Adrenal gland (tissue), 5 donors: ENCODE measurements at regions not wholly inside any gene's neighbourhood (a gene's known extent, or its start where the extent isn't known, plus 50 kb on each side); places are given as distances from the start of the nearest gene placed in this dataset.

Experiments used
- CTCF ChIP-seq, 6 experiments: fragments of 450-650 bp in 4 of 6; fragments of 200-600 bp in 2 of 6; sonication (generic) in 1 of 6; IDR thresholded peaks; 1 replicate in 5 of 6; 2 replicates in 1 of 6; pipeline versions ENCODE4 v1.5.1 to v1.8.0; 2016 to 2021; ENCODE audit warnings: antibody characterized with exemption in 6 of 6, mild to moderate bottlenecking in 2 of 6, moderate library complexity in 1 of 6
- POLR2A ChIP-seq, 2 donors: fragments of 450-650 bp; IDR thresholded peaks; one replicate each; pipeline ENCODE4 v1.6.1; 2017; ENCODE audit warnings: antibody characterized with exemption in 2 of 2, mild to moderate bottlenecking in 2 of 2, moderate library complexity in 1 of 2
- donor health status: DM: no; HTN: no; CAD: no.

DNA sequence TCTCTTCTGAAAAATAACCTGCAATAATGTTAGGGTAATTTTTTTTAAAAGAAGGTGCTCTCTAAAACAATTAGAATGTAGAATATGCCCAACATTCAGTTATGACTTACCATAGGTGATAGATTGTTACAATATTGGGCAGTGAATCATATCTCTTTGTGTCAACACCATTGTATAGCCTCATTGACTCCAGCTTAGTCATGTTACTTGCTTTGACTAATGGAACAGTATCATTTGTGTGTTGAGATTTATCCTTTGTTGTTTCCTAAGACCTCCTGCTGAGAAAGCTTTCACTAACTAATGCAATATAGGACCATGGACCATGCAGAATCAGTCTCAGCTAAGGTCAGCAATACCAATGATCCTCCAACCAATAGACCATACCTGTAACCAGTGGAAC is 1106.4 kb downstream of the SI start:
- no peak for TF ChIP-seq CTCF (IDR thresholded peaks at IDR 0.05)
- no peak for TF ChIP-seq POLR2A (IDR thresholded peaks at IDR 0.05)
